GM21786 (cell line): ENCODE measurements at regions not wholly inside any gene's neighbourhood (a gene's known extent, or its start where the extent isn't known, plus 50 kb on each side); places are given as distances from the start of the nearest gene placed in this dataset.

Experiments
- ATAC-seq: cut with Tn5 transposase; IDR thresholded peaks from one replicate; pipeline ENCODE4 v1.9.1; 2021; ENCODE audit not compliant: unreplicated experiment

GRCh38 chr2:173854840-173855239 lies 110.3 kb downstream of the SP3 start:
- no peak for ATAC-seq

- no peak for ATAC-seq
Measured at GRCh38 chr2:173855661-173856060, 109.5 kb downstream of the SP3 start.
